ENCODE measurements at regions not wholly inside any gene's neighbourhood (a gene's known extent, or its start where the extent isn't known, plus 50 kb on each side); places are given as distances from the start of the nearest gene placed in this dataset.

DNA sequence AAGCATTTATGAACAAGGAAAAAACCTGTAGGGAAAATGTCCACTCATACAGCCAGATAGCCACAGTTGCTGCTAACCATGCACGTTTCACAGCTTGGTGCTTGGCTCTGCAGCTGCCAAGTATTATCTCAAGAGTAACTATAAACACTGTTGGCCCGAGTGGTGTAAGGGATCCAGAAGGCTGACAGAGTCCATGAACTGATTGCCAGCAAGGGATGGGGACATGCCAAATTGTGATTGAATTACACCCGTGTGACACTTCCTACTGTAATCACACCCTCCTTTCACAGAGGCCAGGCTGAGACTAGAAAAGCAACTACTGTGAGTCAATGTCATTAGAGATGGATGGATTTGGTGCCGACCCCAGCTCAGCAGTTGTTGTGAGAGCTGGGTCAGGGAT, 223.9 kb upstream of the ANKRD50 start:
- DNase-seq (ENCODE audit: low read depth in 1 of 2, low spot score in 2 of 2) (no peak), FAIRE-seq (no peak)
- H3K27ac ChIP-seq (ENCODE audit: low read depth, low read length), result no peak overlapping the region
- peak overlapping the region; percentile 35; the same call in 1 of the 2 replicates for H2AFZ ChIP-seq (ENCODE audit: low read length)
- no peak overlapping the region for H3K23ac ChIP-seq (ENCODE audit: insufficient read length)
- H4K91ac ChIP-seq (replicated peaks; ENCODE audit: insufficient read length, low read length), result no peak overlapping the region
- ChIA-PET POLR2A (ENCODE audit: partially characterized antibody) (no interaction called here), CTCF (ENCODE audit: partially characterized antibody) (interaction anchor here (1.2 kb wide), 1 partner anchor 355 kb away, joined by 3 read pairs; no protein-coding TSS in a partner anchor)
- no peaks in the 10 kb centered on the region for H3K36me3 ChIP-seq (ENCODE audit: control insufficient read depth in 2 of 4, insufficient read depth in 4 of 4, low read length in 3 of 4)
- no peaks in the 10 kb centered on the region for H3K79me2 ChIP-seq (ENCODE audit: control insufficient read depth in 1 of 2, insufficient read depth in 2 of 2, low read length in 2 of 2)
- no peaks in the 10 kb centered on the region for H3K9me3 ChIP-seq (ENCODE audit: insufficient read depth in 2 of 2, low read depth in 1 of 2, low read length in 1 of 2)
- H3K4me2 ChIP-seq (ENCODE audit: insufficient read depth in 1 of 2, low read depth in 2 of 2, low read length in 2 of 2), result no peak overlapping the region
- no peak overlapping the region for H4K5ac ChIP-seq (ENCODE audit: insufficient read length, low read depth, low read length)
- no peak overlapping the region for H3K56ac ChIP-seq (replicated peaks; ENCODE audit: insufficient read length, low read depth, low read length)
- no peak overlapping the region for H3K4ac ChIP-seq (replicated peaks; ENCODE audit: insufficient read length, low read depth, low read length)
- no peaks in the 10 kb centered on the region for H3K79me1 ChIP-seq (ENCODE audit: low read depth, low read length)
- H2BK5ac ChIP-seq (ENCODE audit: low read depth, low read length), result no peak overlapping the region; the same call in 1 of the 2 replicates
- no peak overlapping the region for H3K9ac ChIP-seq (replicated peaks in 1 of 4; ENCODE audit: extremely low read depth in 1 of 4, low read depth in 3 of 4, low read length in 3 of 4)
- no peak overlapping the region for H2AK5ac ChIP-seq (ENCODE audit: low read depth, low read length)
- no peak overlapping the region for H4K8ac ChIP-seq (ENCODE audit: extremely low read depth, insufficient read depth, low read length)
- H3K23me2 ChIP-seq (ENCODE audit: low read depth, low read length), result no peaks in the 10 kb centered on the region
- no peak overlapping the region for H3K14ac ChIP-seq (ENCODE audit: insufficient read length)
- H2BK120ac ChIP-seq (replicated peaks; ENCODE audit: low read depth, low read length), result no peak overlapping the region
- H3K27me3 ChIP-seq (replicated peaks in 1 of 4; ENCODE audit: control insufficient read depth in 3 of 4, extremely low read depth in 1 of 4, insufficient read depth in 3 of 4, low read length in 3 of 4), result no peaks in the 10 kb centered on the region
- H2BK20ac ChIP-seq (ENCODE audit: low read length), result no peak overlapping the region
- peak overlapping the region; percentile 72; the same call in 1 of the 2 replicates for H2BK12ac ChIP-seq (ENCODE audit: low read depth, low read length)
- 0 out of 2 replicates have a peak overlapping the region, but pooled peaks have one; percentile 12 for H2BK15ac ChIP-seq (ENCODE audit: low read length)
- WGBS, 2 experiments (ENCODE audit: extremely low coverage in 1 of 2, insufficient coverage in 1 of 2, insufficient read length in 1 of 2, insufficient replicate concordance in 2 of 2, low coverage in 1 of 2, low lambda C conversion rate in 2 of 2, missing lambda C conversion rate in 1 of 2), result 83% methylated on average over 4 of the region's 4 CpGs; no CpG with 5 or more reads in 1 of the 2 experiments
- no peak overlapping the region for H3K4me3 ChIP-seq (ENCODE audit: extremely low read depth in 1 of 4, insufficient read depth in 2 of 4, low read depth in 3 of 4, low read length in 4 of 4)
- peaks cover 0 to 9% (median 6%) of the 10 kb centered on the region in 4 experiments; a peak in 3 of 7 replicates for H3K4me1 ChIP-seq (replicated peaks in 1 of 4; ENCODE audit: control insufficient read depth in 3 of 4, insufficient read depth in 4 of 4, low read length in 3 of 4)
- no peaks in the 10 kb centered on the region for H4K20me1 ChIP-seq (replicated peaks in 1 of 2; ENCODE audit: control insufficient read depth in 1 of 2, insufficient read depth in 2 of 2, low read length in 2 of 2)
- no peak overlapping the region for H3K18ac ChIP-seq (ENCODE audit: extremely low read depth, low read length)
- TF ChIP-seq BACH1 (IDR thresholded peaks at IDR 0.05; ENCODE audit: low read length) (no peak), SIN3A (conservative IDR thresholded peaks at IDR 0.05 in 1 of 2, IDR thresholded peaks at IDR 0.05 in 1 of 2; ENCODE audit: low read depth in 1 of 2, low read length in 2 of 2) (no peak), SRF (IDR thresholded peaks at IDR 0.05; ENCODE audit: low read depth, low read length) (no peak), EZH2 (IDR thresholded peaks at IDR 0.05; ENCODE audit: low read depth, low read length, severe bottlenecking) (no peak), NANOG (IDR thresholded peaks at IDR 0.05; ENCODE audit: insufficient read depth, low read depth, low read length, poor library complexity, severe bottlenecking) (no peak)
- TF ChIP-seq, protein P1, sequence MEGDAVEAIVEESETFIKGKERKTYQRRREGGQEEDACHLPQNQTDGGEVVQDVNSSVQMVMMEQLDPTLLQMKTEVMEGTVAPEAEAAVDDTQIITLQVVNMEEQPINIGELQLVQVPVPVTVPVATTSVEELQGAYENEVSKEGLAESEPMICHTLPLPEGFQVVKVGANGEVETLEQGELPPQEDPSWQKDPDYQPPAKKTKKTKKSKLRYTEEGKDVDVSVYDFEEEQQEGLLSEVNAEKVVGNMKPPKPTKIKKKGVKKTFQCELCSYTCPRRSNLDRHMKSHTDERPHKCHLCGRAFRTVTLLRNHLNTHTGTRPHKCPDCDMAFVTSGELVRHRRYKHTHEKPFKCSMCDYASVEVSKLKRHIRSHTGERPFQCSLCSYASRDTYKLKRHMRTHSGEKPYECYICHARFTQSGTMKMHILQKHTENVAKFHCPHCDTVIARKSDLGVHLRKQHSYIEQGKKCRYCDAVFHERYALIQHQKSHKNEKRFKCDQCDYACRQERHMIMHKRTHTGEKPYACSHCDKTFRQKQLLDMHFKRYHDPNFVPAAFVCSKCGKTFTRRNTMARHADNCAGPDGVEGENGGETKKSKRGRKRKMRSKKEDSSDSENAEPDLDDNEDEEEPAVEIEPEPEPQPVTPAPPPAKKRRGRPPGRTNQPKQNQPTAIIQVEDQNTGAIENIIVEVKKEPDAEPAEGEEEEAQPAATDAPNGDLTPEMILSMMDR (IDR thresholded peaks at IDR 0.05; ENCODE audit: control extremely low read depth in 1 of 3, insufficient read depth in 1 of 3, low read depth in 1 of 3, low read length in 3 of 3), result no peak
- TF ChIP-seq, protein P2, sequence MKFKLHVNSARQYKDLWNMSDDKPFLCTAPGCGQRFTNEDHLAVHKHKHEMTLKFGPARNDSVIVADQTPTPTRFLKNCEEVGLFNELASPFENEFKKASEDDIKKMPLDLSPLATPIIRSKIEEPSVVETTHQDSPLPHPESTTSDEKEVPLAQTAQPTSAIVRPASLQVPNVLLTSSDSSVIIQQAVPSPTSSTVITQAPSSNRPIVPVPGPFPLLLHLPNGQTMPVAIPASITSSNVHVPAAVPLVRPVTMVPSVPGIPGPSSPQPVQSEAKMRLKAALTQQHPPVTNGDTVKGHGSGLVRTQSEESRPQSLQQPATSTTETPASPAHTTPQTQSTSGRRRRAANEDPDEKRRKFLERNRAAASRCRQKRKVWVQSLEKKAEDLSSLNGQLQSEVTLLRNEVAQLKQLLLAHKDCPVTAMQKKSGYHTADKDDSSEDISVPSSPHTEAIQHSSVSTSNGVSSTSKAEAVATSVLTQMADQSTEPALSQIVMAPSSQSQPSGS (IDR thresholded peaks at IDR 0.05; ENCODE audit: low read length), result no peak
- TF ChIP-seq, protein P3, sequence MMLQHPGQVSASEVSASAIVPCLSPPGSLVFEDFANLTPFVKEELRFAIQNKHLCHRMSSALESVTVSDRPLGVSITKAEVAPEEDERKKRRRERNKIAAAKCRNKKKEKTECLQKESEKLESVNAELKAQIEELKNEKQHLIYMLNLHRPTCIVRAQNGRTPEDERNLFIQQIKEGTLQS (IDR thresholded peaks at IDR 0.05; ENCODE audit: insufficient read depth, low read depth, low read length), result no peak

Data from H1 (cell line).